ENCODE measurements at regions not wholly inside any gene's neighbourhood (a gene's known extent, or its start where the extent isn't known, plus 50 kb on each side); places are given as distances from the start of the nearest gene placed in this dataset.
"Not testable (repeated sequence)": the region's sequence is repeated elsewhere in the genome, so short reads cannot be mapped to it uniquely, and the experiment has no call there.

DNA sequence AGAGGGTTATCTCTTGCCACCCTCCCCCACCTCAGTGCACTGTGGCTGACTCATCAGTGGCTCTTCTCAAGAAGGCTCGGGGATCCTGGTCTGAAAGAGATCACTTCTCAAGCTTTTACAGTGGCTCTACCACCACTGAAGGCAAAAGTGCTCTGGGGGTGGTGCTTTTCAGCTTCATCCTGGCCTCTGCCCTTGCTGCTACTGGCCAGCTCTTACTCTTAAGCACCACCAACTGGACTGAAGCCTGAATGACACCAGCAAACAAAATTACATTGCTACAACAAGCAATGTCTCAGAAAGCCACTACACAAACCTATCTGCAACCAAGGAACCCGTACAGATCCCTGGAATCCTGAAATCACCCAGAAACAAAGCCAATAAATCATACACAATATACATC, 402.1 kb downstream of the EPHA7 start:
- no peaks in the 10 kb centered on the region for H3K36me3 ChIP-seq (ENCODE audit: insufficient read depth, low read depth, low read length)
- H3K9me3 ChIP-seq (ENCODE audit: insufficient read depth, low read depth, low read length), result no peaks in the 10 kb centered on the region
- no peaks in the 10 kb centered on the region for H3K4me1 ChIP-seq (ENCODE audit: insufficient read depth, low read length)
- no peak overlapping the region for H3K4me3 ChIP-seq (ENCODE audit: low read length)
- H3K27me3 ChIP-seq (ENCODE audit: insufficient read depth, low read length), result no peaks in the 10 kb centered on the region
- no peak overlapping the region for H3K27ac ChIP-seq (ENCODE audit: low read length)
- no peak overlapping the region for H3K9ac ChIP-seq (ENCODE audit: low read depth, low read length)

DNA sequence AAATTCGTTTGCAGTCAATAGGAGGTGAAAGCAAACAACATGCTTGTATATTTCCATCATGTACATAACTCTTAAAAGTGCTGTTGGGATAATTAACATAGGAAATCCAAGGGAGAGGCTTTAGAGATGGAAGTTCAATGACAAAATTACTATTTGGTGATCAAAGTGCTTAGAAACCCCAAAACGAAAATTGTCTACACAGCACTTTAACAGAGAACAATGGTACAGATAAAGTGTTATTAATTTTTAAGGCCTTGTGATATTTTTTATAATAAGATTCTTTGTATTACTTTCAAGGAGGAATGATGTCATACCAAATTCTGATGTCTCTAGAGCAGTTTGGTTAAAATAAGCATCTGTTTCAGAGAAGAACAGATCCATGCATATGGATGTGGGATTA, 406.3 kb downstream of the EPHA7 start:
- H3K36me3 ChIP-seq (ENCODE audit: insufficient read depth, low read depth, low read length), result no peaks in the 10 kb centered on the region
- H3K4me3 ChIP-seq (ENCODE audit: low read length), result no peak overlapping the region
- H3K27ac ChIP-seq (ENCODE audit: low read length), result no peak overlapping the region
- no peaks in the 10 kb centered on the region for H3K27me3 ChIP-seq (ENCODE audit: insufficient read depth, low read length)
- H3K9me3 ChIP-seq (ENCODE audit: insufficient read depth, low read depth, low read length), result no peaks in the 10 kb centered on the region
- H3K9ac ChIP-seq (ENCODE audit: low read depth, low read length), result no peak overlapping the region
- H3K4me1 ChIP-seq (ENCODE audit: insufficient read depth, low read length), result no peaks in the 10 kb centered on the region

DNA sequence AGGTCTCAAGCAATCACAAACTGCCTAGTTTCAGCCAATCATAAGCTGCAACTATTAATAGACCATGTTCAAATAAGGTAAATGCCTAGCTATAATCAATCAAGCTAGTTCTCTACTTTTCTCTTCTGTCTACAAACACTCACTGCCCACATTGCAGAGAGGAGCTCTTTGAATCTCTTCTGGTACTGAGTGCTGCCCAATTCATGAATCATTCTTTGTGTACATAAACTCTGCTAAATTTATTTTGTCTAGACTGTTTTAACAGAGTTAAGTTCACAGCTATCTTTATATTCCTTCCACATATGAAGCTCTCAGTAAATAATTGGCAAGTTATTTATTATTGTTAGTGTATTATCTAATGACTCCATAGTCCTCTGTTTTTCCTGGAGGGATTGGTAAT, 411.0 kb downstream of the EPHA7 start:
- Histone ChIP-seq H3K9ac (ENCODE audit: low read depth, low read length) (no peak overlapping the region), H3K4me3 (ENCODE audit: low read length) (no peak overlapping the region), H3K27ac (ENCODE audit: low read length) (no peak overlapping the region), H3K9me3 (ENCODE audit: insufficient read depth, low read depth, low read length) (no peaks in the 10 kb centered on the region), H3K36me3 (ENCODE audit: insufficient read depth, low read depth, low read length) (no peaks in the 10 kb centered on the region), H3K4me1 (ENCODE audit: insufficient read depth, low read length) (no peaks in the 10 kb centered on the region), H3K27me3 (ENCODE audit: insufficient read depth, low read length) (no peaks in the 10 kb centered on the region)

DNA sequence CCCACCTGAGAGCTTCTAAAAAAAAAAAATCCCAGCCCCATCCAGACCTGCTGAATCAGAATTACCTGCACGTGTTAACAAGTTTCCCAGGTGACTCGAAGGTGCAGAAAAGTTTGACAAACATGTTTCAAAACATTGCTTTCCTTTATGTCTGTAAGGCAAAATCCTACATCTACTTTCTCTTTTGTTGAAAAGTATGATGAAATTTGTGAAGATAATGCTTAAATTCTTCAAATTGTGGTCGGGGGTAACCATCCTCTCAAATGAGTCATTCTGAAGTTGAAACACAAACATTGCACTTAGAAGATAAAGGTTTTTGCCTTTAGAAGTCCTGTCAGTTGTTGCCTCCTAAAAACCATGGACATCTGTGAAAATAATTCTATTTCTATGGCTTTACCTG, 429.7 kb downstream of the EPHA7 start:
- Histone ChIP-seq H3K4me1 (ENCODE audit: insufficient read depth, low read length) (no peaks in the 10 kb centered on the region), H3K9me3 (ENCODE audit: insufficient read depth, low read depth, low read length) (no peaks in the 10 kb centered on the region)

DNA sequence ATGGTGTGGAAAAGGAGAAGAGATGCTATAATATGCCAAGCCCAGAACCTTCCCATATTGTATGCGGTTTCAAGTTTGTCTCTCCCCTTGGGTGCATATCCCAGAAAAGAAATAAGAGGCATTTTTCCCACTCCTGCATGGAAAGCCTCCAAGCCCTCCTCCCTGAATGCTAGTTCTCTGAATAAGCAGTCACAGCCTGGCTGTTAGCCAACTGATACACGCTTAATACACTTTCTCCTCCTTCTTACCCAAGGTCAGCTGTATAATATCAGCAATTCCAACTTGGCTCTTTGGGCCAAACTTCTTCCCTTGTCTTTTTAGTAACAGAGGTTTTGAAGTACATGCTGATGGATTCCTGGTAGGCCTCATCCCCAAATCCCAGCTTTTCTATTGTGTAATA, 440.1 kb downstream of the EPHA7 start:
- Histone ChIP-seq H3K27ac (ENCODE audit: low read length) (no peak overlapping the region), H3K9ac (ENCODE audit: low read depth, low read length) (no peak overlapping the region), H3K4me3 (ENCODE audit: low read length) (no peak overlapping the region), H3K27me3 (ENCODE audit: insufficient read depth, low read length) (no peaks in the 10 kb centered on the region), H3K36me3 (ENCODE audit: insufficient read depth, low read depth, low read length) (no peaks in the 10 kb centered on the region), H3K4me1 (ENCODE audit: insufficient read depth, low read length) (no peaks in the 10 kb centered on the region), H3K9me3 (ENCODE audit: insufficient read depth, low read depth, low read length) (no peaks in the 10 kb centered on the region)

More for the DNA sequence above, 429.7 kb downstream of the EPHA7 start:
- H3K27ac ChIP-seq (ENCODE audit: low read length), result no peak overlapping the region
- no peaks in the 10 kb centered on the region for H3K36me3 ChIP-seq (ENCODE audit: insufficient read depth, low read depth, low read length)
- H3K4me3 ChIP-seq (ENCODE audit: low read length), result no peak overlapping the region
- no peak overlapping the region for H3K9ac ChIP-seq (ENCODE audit: low read depth, low read length)
- no peaks in the 10 kb centered on the region for H3K27me3 ChIP-seq (ENCODE audit: insufficient read depth, low read length)

DNA sequence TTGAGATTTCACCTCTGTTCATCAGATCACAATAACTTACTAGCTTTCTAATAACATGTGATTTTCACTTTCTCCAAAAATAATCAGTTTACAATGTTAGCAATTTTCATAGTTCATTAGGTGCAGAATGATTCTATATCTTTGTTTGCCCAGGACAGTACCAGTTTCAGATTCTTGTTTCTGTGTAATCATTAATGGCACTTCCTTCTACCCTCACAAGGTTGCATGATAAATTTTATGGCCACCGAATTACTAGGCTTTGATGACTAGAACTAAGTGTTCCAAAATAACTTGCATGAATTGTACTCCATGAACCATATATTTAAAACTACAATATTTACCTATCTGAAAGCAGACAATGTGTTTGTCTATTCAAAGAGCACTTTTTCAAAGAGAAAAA, 442.3 kb downstream of the EPHA7 start:
- H3K9ac ChIP-seq (ENCODE audit: low read depth, low read length), result no peak overlapping the region
- no peaks in the 10 kb centered on the region for H3K9me3 ChIP-seq (ENCODE audit: insufficient read depth, low read depth, low read length)
- H3K27ac ChIP-seq (ENCODE audit: low read length), result no peak overlapping the region
- H3K27me3 ChIP-seq (ENCODE audit: insufficient read depth, low read length), result no peaks in the 10 kb centered on the region
- no peaks in the 10 kb centered on the region for H3K36me3 ChIP-seq (ENCODE audit: insufficient read depth, low read depth, low read length)
- no peaks in the 10 kb centered on the region for H3K4me1 ChIP-seq (ENCODE audit: insufficient read depth, low read length)
- no peak overlapping the region for H3K4me3 ChIP-seq (ENCODE audit: low read length)

DNA sequence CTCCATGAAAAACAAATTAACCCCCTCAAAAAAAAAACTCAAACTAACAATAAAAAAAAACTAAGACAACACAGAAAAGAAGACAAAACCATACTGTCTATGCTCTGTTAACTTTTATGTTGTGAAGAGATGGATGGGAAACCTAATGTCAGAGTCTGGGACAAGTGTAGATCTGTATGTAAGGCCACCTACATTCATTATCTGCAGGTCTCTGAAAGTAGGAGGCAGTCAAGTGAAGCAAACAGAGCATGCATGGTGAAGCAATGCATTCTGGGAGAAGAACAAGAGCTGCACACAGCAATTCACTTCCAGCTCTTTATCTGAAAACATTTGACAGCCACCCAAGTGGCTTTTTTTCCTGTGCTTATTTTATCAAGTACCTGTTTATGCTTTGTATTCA, 452.0 kb downstream of the EPHA7 start:
- no peak overlapping the region for H3K9ac ChIP-seq (ENCODE audit: low read depth, low read length)
- no peaks in the 10 kb centered on the region for H3K4me1 ChIP-seq (ENCODE audit: insufficient read depth, low read length)
- no peaks in the 10 kb centered on the region for H3K27me3 ChIP-seq (ENCODE audit: insufficient read depth, low read length)
- no peak overlapping the region for H3K4me3 ChIP-seq (ENCODE audit: low read length)
- no peaks in the 10 kb centered on the region for H3K36me3 ChIP-seq (ENCODE audit: insufficient read depth, low read depth, low read length)
- H3K27ac ChIP-seq (ENCODE audit: low read length), result no peak overlapping the region
- H3K9me3 ChIP-seq (ENCODE audit: insufficient read depth, low read depth, low read length), result no peaks in the 10 kb centered on the region

DNA sequence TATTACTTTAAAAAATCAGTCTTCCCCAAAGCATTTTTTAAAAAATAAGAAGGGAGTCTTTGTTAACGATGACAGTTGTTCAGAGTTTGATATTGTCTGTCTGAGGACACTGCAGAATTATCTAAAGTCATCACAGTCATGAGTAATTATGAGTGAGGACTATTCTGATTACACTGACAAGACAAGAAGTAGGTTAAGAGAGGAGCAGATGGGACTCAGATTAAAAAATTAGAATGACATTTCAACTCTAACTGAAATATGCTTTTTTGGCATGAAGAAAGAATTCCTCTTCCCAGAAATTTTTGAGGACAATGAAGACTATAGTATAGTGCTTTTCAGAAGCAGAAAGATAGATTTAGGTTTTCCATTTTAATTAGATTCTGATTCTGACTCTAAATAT, 456.5 kb downstream of the EPHA7 start:
- H3K36me3 ChIP-seq (ENCODE audit: insufficient read depth, low read depth, low read length), result no peaks in the 10 kb centered on the region
- H3K9ac ChIP-seq (ENCODE audit: low read depth, low read length), result no peak overlapping the region
- peaks cover 11% of the 10 kb centered on the region for H3K9me3 ChIP-seq (ENCODE audit: insufficient read depth, low read depth, low read length)
- no peak overlapping the region for H3K4me3 ChIP-seq (ENCODE audit: low read length)
- no peaks in the 10 kb centered on the region for H3K4me1 ChIP-seq (ENCODE audit: insufficient read depth, low read length)
- H3K27me3 ChIP-seq (ENCODE audit: insufficient read depth, low read length), result no peaks in the 10 kb centered on the region
- H3K27ac ChIP-seq (ENCODE audit: low read length), result no peak overlapping the region

DNA sequence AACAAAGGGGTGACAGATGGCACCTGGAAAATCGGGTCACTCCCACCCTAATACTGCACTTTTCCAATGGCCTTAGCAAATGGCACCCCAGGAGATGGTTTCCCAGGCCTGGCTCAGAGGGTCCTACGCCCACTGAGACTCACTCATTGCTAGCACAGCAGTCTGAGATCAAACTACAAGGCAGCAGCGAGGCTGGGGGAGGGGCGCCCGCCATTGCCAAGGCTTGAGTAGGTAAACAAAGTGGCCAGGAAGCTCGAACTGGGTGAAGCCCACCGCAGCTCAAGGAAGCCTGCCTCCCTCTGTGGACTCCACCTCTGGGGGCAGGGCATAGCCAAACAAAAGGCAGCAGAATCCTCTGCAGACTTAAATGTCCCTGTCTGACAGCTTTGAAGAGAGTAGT, 467.2 kb downstream of the EPHA7 start:
- not testable (repeated sequence) for H3K4me3 ChIP-seq (ENCODE audit: low read length); H3K27ac ChIP-seq (ENCODE audit: low read length); H3K36me3 ChIP-seq (ENCODE audit: insufficient read depth, low read depth, low read length); H3K27me3 ChIP-seq (ENCODE audit: insufficient read depth, low read length); H3K9ac ChIP-seq (ENCODE audit: low read depth, low read length); H3K9me3 ChIP-seq (ENCODE audit: insufficient read depth, low read depth, low read length); H3K4me1 ChIP-seq (ENCODE audit: insufficient read depth, low read length)

DNA sequence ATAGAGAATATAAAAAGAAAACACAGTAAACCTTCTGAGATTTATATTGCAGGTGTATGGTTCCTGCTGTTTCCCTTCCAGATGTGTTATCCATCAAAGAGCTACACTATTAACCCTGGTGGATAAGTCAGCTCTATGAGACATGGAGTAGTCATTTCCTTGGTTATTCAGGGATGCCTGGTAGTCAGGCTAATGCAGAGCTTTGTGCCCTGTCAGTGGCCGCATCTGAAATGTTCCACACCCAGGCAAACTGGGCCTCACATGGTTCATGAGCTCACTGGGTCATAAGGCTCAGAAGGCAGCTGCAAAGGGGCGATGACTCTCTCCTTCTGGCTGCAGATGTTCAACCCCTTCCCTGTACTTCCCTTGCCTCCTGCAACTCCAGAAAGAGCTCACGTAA, 473.6 kb downstream of the EPHA7 start:
- H3K9me3 ChIP-seq (ENCODE audit: insufficient read depth, low read depth, low read length), result no peaks in the 10 kb centered on the region

DNA sequence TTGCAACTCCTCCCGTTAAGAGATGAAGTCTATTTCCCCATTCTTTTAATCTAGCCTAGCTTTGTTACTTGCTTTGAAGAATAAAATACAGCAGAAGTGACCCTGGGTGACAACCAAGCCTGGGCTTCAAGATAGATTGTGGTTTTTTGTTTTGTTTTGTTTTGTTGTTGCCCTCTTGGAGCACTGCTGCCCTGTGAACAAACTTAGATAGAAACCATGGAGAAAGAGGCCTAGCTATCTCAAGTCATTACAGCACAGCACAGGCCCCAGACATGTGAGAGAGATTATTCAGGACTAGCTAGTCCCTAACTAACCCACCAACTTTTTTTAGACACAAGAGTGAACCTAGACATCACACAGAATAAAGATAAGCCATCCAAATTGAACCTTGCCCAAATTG, 475.2 kb downstream of the EPHA7 start:
- Histone ChIP-seq H3K36me3 (ENCODE audit: insufficient read depth, low read depth, low read length) (no peaks in the 10 kb centered on the region), H3K9me3 (ENCODE audit: insufficient read depth, low read depth, low read length) (no peaks in the 10 kb centered on the region), H3K9ac (ENCODE audit: low read depth, low read length) (no peak overlapping the region), H3K4me3 (ENCODE audit: low read length) (no peak overlapping the region), H3K4me1 (ENCODE audit: insufficient read depth, low read length) (no peaks in the 10 kb centered on the region), H3K27ac (ENCODE audit: low read length) (no peak overlapping the region), H3K27me3 (ENCODE audit: insufficient read depth, low read length) (no peaks in the 10 kb centered on the region)

More for the DNA sequence above, 473.6 kb downstream of the EPHA7 start:
- no peak overlapping the region for H3K27ac ChIP-seq (ENCODE audit: low read length)
- H3K9ac ChIP-seq (ENCODE audit: low read depth, low read length), result no peak overlapping the region
- no peaks in the 10 kb centered on the region for H3K4me1 ChIP-seq (ENCODE audit: insufficient read depth, low read length)
- no peaks in the 10 kb centered on the region for H3K36me3 ChIP-seq (ENCODE audit: insufficient read depth, low read depth, low read length)
- H3K27me3 ChIP-seq (ENCODE audit: insufficient read depth, low read length), result no peaks in the 10 kb centered on the region
- no peak overlapping the region for H3K4me3 ChIP-seq (ENCODE audit: low read length)

DNA sequence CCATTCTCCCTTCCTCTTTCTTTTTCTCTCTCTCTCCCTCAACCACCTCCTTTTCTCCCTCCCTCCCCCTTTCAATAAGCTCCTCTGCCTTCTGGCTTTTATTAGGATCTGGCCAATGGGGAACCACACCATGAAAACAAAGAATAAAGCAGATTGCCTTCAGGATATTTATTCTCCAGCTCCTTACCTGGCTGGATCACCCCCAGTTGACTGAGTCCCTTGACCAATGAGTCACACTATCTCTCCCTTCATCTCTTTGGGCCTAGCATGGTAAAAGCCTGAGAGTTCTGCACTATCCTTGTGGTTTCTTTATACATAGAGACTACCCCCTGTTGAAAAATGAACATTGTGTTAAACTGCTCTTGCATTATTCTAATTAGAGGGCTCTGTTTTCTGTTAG, 476.8 kb downstream of the EPHA7 start:
- Histone ChIP-seq H3K9me3 (ENCODE audit: insufficient read depth, low read depth, low read length) (no peaks in the 10 kb centered on the region), H3K4me3 (ENCODE audit: low read length) (no peak overlapping the region), H3K27me3 (ENCODE audit: insufficient read depth, low read length) (no peaks in the 10 kb centered on the region), H3K4me1 (ENCODE audit: insufficient read depth, low read length) (no peaks in the 10 kb centered on the region), H3K36me3 (ENCODE audit: insufficient read depth, low read depth, low read length) (no peaks in the 10 kb centered on the region), H3K27ac (ENCODE audit: low read length) (no peak overlapping the region), H3K9ac (ENCODE audit: low read depth, low read length) (no peak overlapping the region)

DNA sequence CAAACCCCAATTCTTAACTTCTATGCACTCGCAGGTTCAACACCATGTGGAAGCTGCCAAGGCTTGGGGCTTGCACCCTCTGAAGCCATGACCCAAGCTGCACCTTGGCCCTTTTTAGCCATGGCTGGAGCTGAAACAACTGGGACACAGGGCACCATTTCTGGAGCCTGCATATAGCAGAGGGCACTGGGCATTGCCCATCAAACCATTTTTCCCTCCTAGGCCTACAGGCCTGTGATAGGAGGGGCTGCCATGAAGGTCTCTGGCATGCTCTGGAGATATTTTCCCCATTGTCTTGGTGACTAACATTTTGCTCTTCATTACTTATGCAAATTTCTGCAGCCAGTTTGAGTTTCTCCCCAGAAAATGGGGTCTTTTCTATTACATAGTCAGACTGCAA, 484.7 kb downstream of the EPHA7 start:
- Histone ChIP-seq H3K27ac (ENCODE audit: low read length) (no peak overlapping the region), H3K27me3 (ENCODE audit: insufficient read depth, low read length) (no peaks in the 10 kb centered on the region), H3K9ac (ENCODE audit: low read depth, low read length) (no peak overlapping the region), H3K4me3 (ENCODE audit: low read length) (no peak overlapping the region), H3K4me1 (ENCODE audit: insufficient read depth, low read length) (no peaks in the 10 kb centered on the region), H3K36me3 (ENCODE audit: insufficient read depth, low read depth, low read length) (no peaks in the 10 kb centered on the region), H3K9me3 (ENCODE audit: insufficient read depth, low read depth, low read length) (peaks cover 9% of the 10 kb centered on the region)
